HG03565 (cell line): ENCODE measurements at regions not wholly inside any gene's neighbourhood (a gene's known extent, or its start where the extent isn't known, plus 50 kb on each side); places are given as distances from the start of the nearest gene placed in this dataset.
A peak's percentile ranks its signal among the peaks of the same experiment; 100 is the strongest.
"Not testable (repeated sequence)": the region's sequence is repeated elsewhere in the genome, so short reads cannot be mapped to it uniquely, and the experiment has no call there.

ENCODE experiments used
- ATAC-seq: cut with Tn5 transposase; IDR thresholded peaks from one replicate; pipeline ENCODE4 v1.9.1; 2021; ENCODE audit warnings: mild to moderate bottlenecking, moderate library complexity; ENCODE audit not compliant: unreplicated experiment

DNA sequence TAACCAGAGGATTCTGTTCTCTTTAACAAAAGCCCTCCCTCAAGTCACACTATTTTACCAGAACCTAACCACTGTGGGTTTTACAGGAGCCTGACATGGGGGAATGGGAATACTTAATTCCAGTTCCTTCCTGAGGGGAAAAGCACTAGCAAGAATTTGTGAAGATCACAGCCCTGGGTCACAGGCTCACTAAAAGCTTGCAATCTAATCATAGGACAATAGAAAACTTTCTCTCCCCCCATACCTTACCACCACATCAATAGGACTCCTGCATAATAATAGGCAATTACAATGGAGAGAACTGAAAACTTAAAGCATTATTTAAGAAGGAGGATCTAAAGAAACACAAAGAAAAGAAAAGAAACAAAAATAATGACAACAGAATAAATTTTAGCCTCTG, 225.8 kb upstream of the ZNF804A start:
- ATAC-seq: no peak

- ATAC-seq: no peak
Observed at GRCh38 chr2:184394642-184395041, 203.7 kb upstream of the ZNF804A start.

DNA sequence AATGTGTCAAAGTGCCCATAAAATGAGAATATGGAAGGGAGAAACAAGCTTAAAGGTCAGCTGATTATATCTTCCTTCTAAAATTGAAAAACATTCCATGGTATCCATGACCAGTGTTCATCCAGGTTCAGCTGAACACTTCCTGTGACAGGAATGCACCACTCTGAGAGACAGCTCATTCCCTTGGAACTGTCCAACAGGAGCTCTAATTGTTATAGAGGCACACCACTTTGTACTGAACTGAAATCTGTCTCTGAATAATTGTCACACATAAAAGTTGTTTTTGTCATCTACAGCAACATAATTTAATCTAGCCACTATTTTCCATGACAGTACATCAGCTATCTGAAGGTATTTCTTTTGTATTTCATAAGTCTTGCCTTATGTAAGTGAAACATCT, 195.9 kb upstream of the ZNF804A start:
- ATAC-seq: no peak

- ATAC-seq: not testable (repeated sequence)
Observed at GRCh38 chr2:184407041-184407630, 191.2 kb upstream of the ZNF804A start.

- no peak for ATAC-seq
Observed at GRCh38 chr2:184410160-184410559, 188.2 kb upstream of the ZNF804A start.

- no peak for ATAC-seq
Observed at GRCh38 chr2:184413221-184413620, 185.1 kb upstream of the ZNF804A start.

- no peak for ATAC-seq
Observed at GRCh38 chr2:184413671-184414229, 184.6 kb upstream of the ZNF804A start.

DNA sequence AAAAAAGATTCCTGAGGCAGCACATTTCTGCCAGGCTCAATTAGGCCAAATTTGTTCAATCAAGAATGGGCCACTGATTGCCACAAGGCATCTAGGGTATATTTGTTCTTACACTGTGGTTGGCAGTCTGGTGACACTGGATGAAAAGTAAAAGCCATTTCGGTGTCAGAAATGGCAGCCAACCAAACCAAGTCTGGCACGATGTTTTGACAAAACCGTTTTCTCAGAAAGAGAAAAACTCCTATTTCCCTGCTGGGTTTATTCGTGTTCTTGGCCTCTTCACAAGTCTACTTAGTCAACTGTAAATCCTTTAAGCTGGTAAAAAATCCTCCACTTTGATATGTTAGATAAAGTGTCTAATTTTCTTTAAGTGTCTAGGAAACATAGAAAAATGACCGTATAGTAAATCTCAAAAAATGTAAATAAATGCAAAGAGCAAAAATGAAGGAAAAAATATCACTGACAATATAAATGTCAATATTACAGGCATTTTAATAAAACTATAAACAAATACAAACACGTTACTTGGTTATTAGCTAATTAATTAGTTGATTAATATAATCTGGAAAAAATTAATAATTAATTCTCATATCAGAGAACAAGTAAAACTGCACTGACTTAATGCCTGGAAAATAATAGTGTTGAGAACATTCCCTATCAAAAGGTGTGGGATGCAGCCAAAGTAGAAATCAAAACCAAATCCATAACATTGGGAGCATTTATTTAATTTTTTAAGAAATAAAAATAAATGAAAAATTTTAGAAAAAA, 182.0 kb upstream of the ZNF804A start:
- no peak for ATAC-seq

- no peak for ATAC-seq
Observed at GRCh38 chr2:184419744-184420143, 178.6 kb upstream of the ZNF804A start.

- not testable (repeated sequence) for ATAC-seq
Observed at GRCh38 chr2:184421456-184421855, 176.9 kb upstream of the ZNF804A start.

DNA sequence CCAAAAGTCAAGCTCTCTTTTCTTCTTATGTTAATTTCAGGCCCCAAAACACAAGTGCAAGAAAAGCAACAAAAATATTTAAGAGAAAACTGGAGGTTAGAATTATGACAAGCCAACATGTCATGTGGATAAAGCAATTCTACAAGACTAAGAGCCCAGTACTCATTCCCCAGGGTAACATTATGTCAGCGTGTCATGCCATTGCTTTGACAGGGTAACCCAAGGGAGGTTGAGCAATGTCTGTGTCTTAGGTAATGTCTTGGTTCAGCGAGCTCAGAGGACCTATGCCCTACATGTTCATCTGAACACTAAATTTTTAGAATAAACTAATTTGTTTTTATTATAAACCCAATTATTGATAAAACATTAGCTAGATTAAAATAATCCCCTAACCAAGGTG, 173.2 kb upstream of the ZNF804A start:
- no peak for ATAC-seq

DNA sequence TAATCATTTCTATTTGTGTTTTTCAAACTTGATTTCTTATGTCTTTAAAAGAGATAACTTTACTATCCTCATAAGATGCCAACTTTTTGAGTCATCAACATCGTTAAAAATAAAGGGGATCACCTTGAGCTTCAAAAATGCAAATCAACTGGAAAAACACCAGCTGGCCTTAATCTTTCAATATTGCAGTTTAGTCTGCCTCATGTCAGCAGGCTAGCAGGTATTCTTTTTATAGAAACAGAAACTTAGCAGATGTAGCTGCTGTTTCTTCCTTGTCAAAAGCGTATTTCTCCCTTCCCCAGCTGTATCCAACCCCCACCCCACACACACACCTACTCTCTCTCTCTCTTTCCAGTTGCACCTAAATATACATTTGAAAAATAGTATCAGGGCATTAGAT, 154.1 kb upstream of the ZNF804A start:
- ATAC-seq: peak; percentile 92

DNA sequence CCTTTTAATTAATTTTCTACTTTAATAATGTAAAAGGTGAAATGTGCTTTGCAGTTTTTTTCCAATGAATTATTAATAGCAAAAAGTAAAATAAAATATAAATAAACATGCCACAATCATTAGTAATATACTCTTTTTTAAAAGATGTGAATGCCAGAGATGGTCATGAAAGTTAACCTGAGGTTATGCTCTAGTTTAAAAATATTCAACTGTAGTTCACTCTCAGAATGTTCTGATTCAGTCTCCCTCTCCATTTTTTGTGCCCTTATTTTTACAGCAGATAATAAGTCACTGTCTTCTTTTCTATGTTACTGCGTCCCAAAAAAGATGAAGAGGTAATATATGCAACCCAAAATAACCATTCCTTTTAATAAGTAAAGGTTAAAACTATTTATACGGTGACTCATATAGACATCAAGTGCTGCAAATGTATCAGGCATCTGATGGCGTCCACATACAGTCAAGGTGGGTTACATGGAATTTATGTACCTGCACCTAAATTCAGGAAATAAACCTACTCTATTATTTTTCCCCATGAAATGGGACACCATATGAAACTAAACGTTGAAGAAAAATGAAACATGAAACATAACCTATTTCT, 153.6 kb upstream of the ZNF804A start:
- ATAC-seq: peak; percentile 22

- ATAC-seq: no peak
Observed at GRCh38 chr2:184449760-184450159, 148.6 kb upstream of the ZNF804A start.

DNA sequence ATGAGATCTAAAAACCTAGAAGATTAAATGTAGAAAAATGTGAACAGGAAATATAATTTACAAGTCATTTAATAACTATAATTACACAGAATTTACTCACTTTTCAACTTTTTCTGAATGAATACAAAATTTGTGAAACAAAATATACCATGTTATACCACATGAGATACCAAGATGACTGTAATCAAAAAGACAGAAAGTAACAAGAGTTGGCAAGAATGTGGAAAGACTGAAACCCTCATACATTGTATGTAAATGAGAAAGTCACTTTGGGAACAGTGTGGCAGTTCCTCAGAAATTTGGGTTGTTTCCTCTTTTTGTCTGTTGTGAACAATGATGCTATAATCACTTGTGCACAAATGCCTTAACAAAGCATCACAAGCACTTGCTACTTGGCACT, 145.4 kb upstream of the ZNF804A start:
- peak; percentile 61 for ATAC-seq

DNA sequence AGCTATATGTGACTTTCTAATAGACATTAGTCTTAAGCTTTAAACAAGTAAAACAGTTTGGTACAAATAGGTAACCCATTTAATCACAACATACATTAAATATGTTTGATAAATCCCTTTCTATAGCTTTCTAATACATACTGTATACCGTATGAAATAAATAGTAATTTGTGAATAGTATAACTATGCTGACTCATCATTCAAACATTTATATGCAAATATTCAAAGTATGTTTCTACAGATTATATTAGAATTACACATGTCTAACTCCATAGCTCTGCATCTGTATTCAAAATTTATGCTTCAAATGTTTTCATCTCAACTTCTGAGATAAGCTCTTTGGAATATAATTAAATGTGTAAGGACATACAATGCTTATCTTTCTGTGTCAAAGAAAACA, 142.7 kb upstream of the ZNF804A start:
- ATAC-seq: no peak

DNA sequence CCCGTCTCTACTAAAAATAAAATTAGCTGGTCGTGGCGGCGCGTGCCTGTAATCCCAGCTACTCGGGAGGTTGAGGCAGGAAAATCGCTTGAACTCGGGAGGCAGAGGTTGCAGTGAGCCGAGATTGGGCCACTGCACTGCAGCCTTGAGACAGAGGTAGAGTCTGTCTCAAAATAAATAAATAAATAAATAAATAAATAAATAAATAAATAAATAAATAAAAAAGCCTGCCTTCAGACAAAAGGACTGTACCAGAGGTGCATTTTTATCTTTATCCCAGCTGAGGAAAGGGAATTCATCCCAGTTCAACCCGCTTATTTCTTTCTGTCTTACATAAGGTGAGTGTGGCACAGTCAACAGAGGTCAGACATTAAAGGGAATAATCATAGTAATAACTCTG, 141.6 kb upstream of the ZNF804A start:
- ATAC-seq: not testable (repeated sequence)

GRCh38 chr2:184463102-184463865, 135.0 kb upstream of the ZNF804A start:
- ATAC-seq: no peak

DNA sequence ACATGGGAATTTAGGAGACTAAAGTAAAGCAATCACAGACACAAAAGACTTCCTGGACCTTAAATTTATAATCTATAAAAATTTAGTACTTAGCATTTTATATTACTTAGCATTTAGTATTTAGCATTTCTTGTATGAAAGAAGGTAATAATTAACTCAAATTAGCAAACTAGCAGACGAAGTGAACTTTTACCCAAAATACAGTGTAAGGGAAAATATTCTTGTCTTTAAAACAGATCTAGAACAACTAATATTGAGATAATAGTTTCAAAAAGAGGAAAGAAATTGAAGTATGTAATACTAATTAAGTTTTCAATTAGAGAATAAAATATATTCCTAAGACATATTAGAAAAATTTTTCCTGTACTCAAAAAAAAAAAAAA, 134.5 kb upstream of the ZNF804A start:
- ATAC-seq: no peak

GRCh38 chr2:184468826-184469225, 129.5 kb upstream of the ZNF804A start:
- no peak for ATAC-seq

- no peak for ATAC-seq
Observed at GRCh38 chr2:184472481-184472880, 125.8 kb upstream of the ZNF804A start.
